Colonic mucosa (tissue), 4 donors: ENCODE measurements at regions not wholly inside any gene's neighbourhood (a gene's known extent, or its start where the extent isn't known, plus 50 kb on each side); places are given as distances from the start of the nearest gene placed in this dataset.
"Not testable (repeated sequence)": the region's sequence is repeated elsewhere in the genome, so short reads cannot be mapped to it uniquely, and the experiment has no call there.

Experiments used
- DNase-seq: peaks from one replicate; pipeline ENCODE4 v3.0.0-alpha.2; 2020
- H3K27ac ChIP-seq: fragments of 200-600 bp; one replicate; pipeline ENCODE4 v1.8.0; 2021
- H3K27me3 ChIP-seq: fragments of 200-600 bp; one replicate; pipeline ENCODE4 v1.8.0; 2021
- H3K36me3 ChIP-seq: fragments of 200-600 bp; one replicate; pipeline ENCODE4 v1.8.0; 2021
- H3K4me1 ChIP-seq: fragments of 200-600 bp; one replicate; pipeline ENCODE4 v1.8.0; 2021; ENCODE audit warnings: mild to moderate bottlenecking
- H3K4me3 ChIP-seq: fragments of 200-600 bp; one replicate; pipeline ENCODE4 v1.8.0; 2021
- H3K9ac ChIP-seq, 2 donors: one replicate each; pipeline ENCODE4 v1.7.0; 2013; ENCODE audit warnings: control low read depth in 2 of 2, low read depth in 2 of 2, low read length in 2 of 2
- H3K9me3 ChIP-seq: fragments of 200-600 bp; one replicate; pipeline ENCODE4 v1.8.0; 2021
- intact Hi-C: fragments of 100-400 bp; cut with DNase I; formaldehyde crosslinking; loops from one replicate; pipeline ENCODE4 v1.14.1; 2022
- TF ChIP-seq, protein P1 (sequence below): fragments of 200-600 bp; IDR thresholded peaks from one replicate; pipeline ENCODE4 v1.8.0; 2022; ENCODE audit warnings: antibody characterized with exemption, mild to moderate bottlenecking
- donor health status: healthy.
- donor health status: DM: no; HTN: no; CAD: no.
- donor health status: DM: no; HTN: no; CAD: no.

DNA sequence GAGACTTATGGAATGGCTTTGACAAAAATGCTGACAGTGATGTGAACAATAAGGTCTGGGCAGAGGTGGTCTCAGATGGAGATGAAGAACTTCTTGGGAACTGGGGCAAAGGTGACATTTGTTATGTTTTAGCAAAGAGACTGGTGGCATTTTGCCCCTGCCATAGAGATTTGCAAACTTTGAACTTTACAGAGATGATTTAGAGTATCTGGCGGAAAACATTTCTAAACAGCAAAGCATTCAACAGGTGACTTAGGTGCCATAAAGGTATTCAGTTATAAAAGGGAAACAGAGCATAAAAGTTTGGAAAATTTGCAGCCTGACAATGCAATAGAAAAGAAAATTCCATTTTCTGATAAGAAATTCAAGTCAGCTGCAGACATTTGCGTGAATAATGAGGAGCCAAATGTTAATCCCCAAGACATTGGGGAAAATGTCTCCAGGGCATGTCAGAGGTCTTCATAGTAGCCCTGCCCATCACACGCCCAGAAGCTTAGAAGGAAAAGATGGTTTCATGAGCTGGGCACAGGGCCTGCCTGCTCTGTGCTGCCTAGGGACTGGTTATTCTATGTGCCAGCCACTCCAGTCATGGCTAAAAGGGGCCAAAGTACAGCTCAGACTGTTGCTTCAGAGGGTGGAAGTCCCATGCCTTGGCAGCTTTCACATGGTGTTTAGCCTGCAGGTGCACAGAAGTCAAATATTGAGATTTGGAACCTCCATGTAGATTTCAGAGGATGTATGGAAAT, 782.2 kb downstream of the TRAM1L1 start:
- TF ChIP-seq, protein P1, sequence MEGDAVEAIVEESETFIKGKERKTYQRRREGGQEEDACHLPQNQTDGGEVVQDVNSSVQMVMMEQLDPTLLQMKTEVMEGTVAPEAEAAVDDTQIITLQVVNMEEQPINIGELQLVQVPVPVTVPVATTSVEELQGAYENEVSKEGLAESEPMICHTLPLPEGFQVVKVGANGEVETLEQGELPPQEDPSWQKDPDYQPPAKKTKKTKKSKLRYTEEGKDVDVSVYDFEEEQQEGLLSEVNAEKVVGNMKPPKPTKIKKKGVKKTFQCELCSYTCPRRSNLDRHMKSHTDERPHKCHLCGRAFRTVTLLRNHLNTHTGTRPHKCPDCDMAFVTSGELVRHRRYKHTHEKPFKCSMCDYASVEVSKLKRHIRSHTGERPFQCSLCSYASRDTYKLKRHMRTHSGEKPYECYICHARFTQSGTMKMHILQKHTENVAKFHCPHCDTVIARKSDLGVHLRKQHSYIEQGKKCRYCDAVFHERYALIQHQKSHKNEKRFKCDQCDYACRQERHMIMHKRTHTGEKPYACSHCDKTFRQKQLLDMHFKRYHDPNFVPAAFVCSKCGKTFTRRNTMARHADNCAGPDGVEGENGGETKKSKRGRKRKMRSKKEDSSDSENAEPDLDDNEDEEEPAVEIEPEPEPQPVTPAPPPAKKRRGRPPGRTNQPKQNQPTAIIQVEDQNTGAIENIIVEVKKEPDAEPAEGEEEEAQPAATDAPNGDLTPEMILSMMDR: no peak
- Histone ChIP-seq H3K36me3 (no peaks in the 10 kb centered on the region), H3K9me3 (no peaks in the 10 kb centered on the region), H3K4me3 (no peak overlapping the region), H3K27ac (no peak overlapping the region), H3K9ac (no peak overlapping the region), H3K4me1 (no peaks in the 10 kb centered on the region), H3K27me3 (no peaks in the 10 kb centered on the region)
- DNase-seq: no peak
- intact Hi-C loops: no loop called here

DNA sequence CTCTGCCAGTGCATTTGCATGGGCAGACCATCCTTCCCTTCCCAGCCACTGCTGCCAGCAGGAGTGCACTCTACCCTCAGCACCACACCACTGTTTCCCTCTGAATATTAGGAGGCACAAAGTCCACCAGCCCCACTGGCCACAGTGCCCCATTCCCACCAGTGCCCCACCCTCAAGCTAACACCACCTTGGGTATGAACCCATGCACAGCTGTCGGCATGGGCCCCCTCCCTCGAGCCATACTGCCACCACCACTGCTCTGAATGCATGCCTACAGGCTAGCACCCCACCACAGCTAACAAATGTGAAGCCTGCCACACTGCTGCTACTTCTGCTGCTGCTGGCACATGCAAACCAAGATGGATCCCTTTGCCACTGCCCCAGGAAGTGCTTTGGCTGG, 810.4 kb downstream of the TRAM1L1 start:
- H3K4me3 ChIP-seq: no peak overlapping the region
- no peak overlapping the region for H3K9ac ChIP-seq
- H3K27ac ChIP-seq: no peak overlapping the region
- DNase-seq: no peak
- TF ChIP-seq, protein P1: no peak
- no peaks in the 10 kb centered on the region for H3K9me3 ChIP-seq
- intact Hi-C loops: no loop called here
- H3K27me3 ChIP-seq: no peaks in the 10 kb centered on the region
- H3K36me3 ChIP-seq: no peaks in the 10 kb centered on the region
- H3K4me1 ChIP-seq: no peaks in the 10 kb centered on the region

DNA sequence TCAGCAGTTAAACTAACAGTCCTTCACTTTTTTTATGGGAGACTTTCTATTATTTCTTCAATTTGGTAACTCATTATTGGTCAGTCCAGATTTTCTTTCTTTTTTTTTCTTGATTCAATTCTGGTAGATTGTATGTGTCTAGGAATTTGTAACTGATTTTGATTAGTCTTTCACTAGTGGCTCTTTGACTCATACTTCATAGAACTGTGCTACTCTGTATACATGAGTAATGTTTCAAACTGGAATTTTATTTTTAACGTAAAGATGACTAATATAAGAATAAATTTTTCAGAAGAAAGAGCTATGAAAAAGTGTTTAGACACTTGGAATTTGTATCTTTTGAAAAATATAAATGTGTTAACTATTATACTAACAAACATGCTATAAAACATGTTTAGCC, 813.0 kb downstream of the TRAM1L1 start:
- intact Hi-C loops: no loop called here
- TF ChIP-seq, protein P1: no peak
- H3K27me3 ChIP-seq: no peaks in the 10 kb centered on the region
- no peak overlapping the region for H3K9ac ChIP-seq
- H3K9me3 ChIP-seq: no peaks in the 10 kb centered on the region
- no peaks in the 10 kb centered on the region for H3K4me1 ChIP-seq
- H3K27ac ChIP-seq: no peak overlapping the region
- no peak for DNase-seq
- H3K4me3 ChIP-seq: no peak overlapping the region
- H3K36me3 ChIP-seq: no peaks in the 10 kb centered on the region

DNA sequence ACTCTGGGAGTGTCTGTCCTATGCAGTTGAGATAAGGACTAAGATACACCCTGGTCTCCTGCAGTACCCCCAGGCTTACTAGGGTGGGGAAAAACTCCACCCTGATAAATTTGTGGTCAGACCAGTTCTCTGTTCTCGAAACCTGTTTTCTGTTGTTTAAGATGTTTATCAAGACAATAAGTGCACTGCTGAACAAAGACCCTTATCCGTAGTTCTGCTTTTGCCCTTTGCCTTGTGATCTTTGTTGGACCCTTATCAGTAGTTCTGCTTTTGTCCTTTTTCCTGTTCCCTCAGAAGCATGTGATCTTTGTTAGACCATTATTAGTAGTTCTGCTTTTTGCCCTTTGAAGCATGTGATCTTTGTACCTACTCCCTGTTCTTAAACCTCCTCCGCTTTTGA, 824.4 kb downstream of the TRAM1L1 start:
- H3K4me3 ChIP-seq, H3K9me3 ChIP-seq, H3K36me3 ChIP-seq, H3K27ac ChIP-seq, DNase-seq, H3K4me1 ChIP-seq, H3K27me3 ChIP-seq, H3K9ac ChIP-seq, intact Hi-C loops: not testable (repeated sequence)

- DNase-seq: no peak
- H3K36me3 ChIP-seq: no peaks in the 10 kb centered on the region
- H3K4me1 ChIP-seq: no peaks in the 10 kb centered on the region
- no peaks in the 10 kb centered on the region for H3K27me3 ChIP-seq
- H3K4me3 ChIP-seq: no peak overlapping the region
- TF ChIP-seq, protein P1: no peak
- no peaks in the 10 kb centered on the region for H3K9me3 ChIP-seq
- no peak overlapping the region for H3K9ac ChIP-seq
- intact Hi-C loops: no loop called here
- no peak overlapping the region for H3K27ac ChIP-seq
Observed at GRCh38 chr4:116244771-116245170, 840.6 kb downstream of the TRAM1L1 start.

GRCh38 chr4:116243431-116243830, 841.9 kb downstream of the TRAM1L1 start:
- Histone ChIP-seq H3K9me3 (no peaks in the 10 kb centered on the region), H3K27ac (no peak overlapping the region), H3K27me3 (no peaks in the 10 kb centered on the region), H3K9ac (no peak overlapping the region), H3K36me3 (no peaks in the 10 kb centered on the region), H3K4me3 (no peak overlapping the region), H3K4me1 (no peaks in the 10 kb centered on the region)
- intact Hi-C loops: no loop called here
- no peak for DNase-seq
- TF ChIP-seq, protein P1: no peak
